NCI-H187 treated with DMSO at 0.1 percent for 48 hours (cell line): ENCODE measurements at regions not wholly inside any gene's neighbourhood (a gene's known extent, or its start where the extent isn't known, plus 50 kb on each side); places are given as distances from the start of the nearest gene placed in this dataset.
"Not testable (repeated sequence)": the region's sequence is repeated elsewhere in the genome, so short reads cannot be mapped to it uniquely, and the experiment has no call there.

Source experiments
- DNase-seq: peaks from one replicate; lab custom pipeline; 2025; lab: John Stamatoyannopoulos, UW

GRCh38 chr10:65285726-65286125, 1640.1 kb upstream of the LRRTM3 start:
- not testable (repeated sequence) for DNase-seq

- no peak for DNase-seq
Observed at GRCh38 chr10:65291286-65291685, 1634.5 kb upstream of the LRRTM3 start.

GRCh38 chr10:65292551-65292950, 1633.3 kb upstream of the LRRTM3 start:
- DNase-seq: no peak

GRCh38 chr10:65294329-65294728, 1631.5 kb upstream of the LRRTM3 start:
- DNase-seq: no peak

GRCh38 chr10:65301181-65301580, 1624.7 kb upstream of the LRRTM3 start:
- no peak for DNase-seq

- DNase-seq: no peak
Observed at GRCh38 chr10:65306201-65306600, 1619.6 kb upstream of the LRRTM3 start.

- no peak for DNase-seq
Observed at GRCh38 chr10:65312876-65313275, 1613.0 kb upstream of the LRRTM3 start.

GRCh38 chr10:65313406-65313805, 1612.4 kb upstream of the LRRTM3 start:
- DNase-seq: no peak

- DNase-seq: no peak
Observed at GRCh38 chr10:65314253-65314652, 1611.6 kb upstream of the LRRTM3 start.

GRCh38 chr10:65319493-65319892, 1606.3 kb upstream of the LRRTM3 start:
- no peak for DNase-seq

GRCh38 chr10:65320236-65321026, 1605.4 kb upstream of the LRRTM3 start:
- DNase-seq: no peak

GRCh38 chr10:65323802-65324201, 1602.0 kb upstream of the LRRTM3 start:
- no peak for DNase-seq

- no peak for DNase-seq
Observed at GRCh38 chr10:65325913-65326312, 1599.9 kb upstream of the LRRTM3 start.

- no peak for DNase-seq
Observed at GRCh38 chr10:65328486-65328885, 1597.3 kb upstream of the LRRTM3 start.

GRCh38 chr10:65335311-65335710, 1590.5 kb upstream of the LRRTM3 start:
- DNase-seq: no peak

GRCh38 chr10:65340340-65340739, 1585.5 kb upstream of the LRRTM3 start:
- DNase-seq: no peak

- DNase-seq: no peak
Observed at GRCh38 chr10:65341323-65341925, 1584.4 kb upstream of the LRRTM3 start.

- no peak for DNase-seq
Observed at GRCh38 chr10:65342245-65342644, 1583.6 kb upstream of the LRRTM3 start.

GRCh38 chr10:65346466-65346865, 1579.4 kb upstream of the LRRTM3 start:
- DNase-seq: no peak

GRCh38 chr10:65348637-65349036, 1577.2 kb upstream of the LRRTM3 start:
- DNase-seq: no peak

- no peak for DNase-seq
Observed at GRCh38 chr10:65350611-65351010, 1575.2 kb upstream of the LRRTM3 start.

GRCh38 chr10:65355141-65355680, 1570.6 kb upstream of the LRRTM3 start:
- DNase-seq: no peak

GRCh38 chr10:65358565-65358964, 1567.3 kb upstream of the LRRTM3 start:
- no peak for DNase-seq
